H1 (cell line): ENCODE measurements at regions not wholly inside any gene's neighbourhood (a gene's known extent, or its start where the extent isn't known, plus 50 kb on each side); places are given as distances from the start of the nearest gene placed in this dataset.

Experiments
- CTCF ChIA-PET: fragments of 300-600 bp; sonication (Branson Sonifier 250); formaldehyde crosslinking; loops from one replicate; lab custom pipeline; 2021; ENCODE audit not compliant: partially characterized antibody; lab: Charles Lee
- POLR2A ChIA-PET: fragments of 300-600 bp; sonication (Branson Sonifier 250); formaldehyde crosslinking; loops from one replicate; lab custom pipeline; 2021; ENCODE audit warnings: inconsistent platforms; ENCODE audit not compliant: partially characterized antibody; lab: Charles Lee
- DNase-seq, 2 experiments: peaks; one replicate each; pipeline versions ENCODE4 v3.0.0 to v3.0.0-alpha.2; 2010 to 2022; ENCODE audit warnings: low spot score in 2 of 2, low read depth in 1 of 2, mixed read lengths in 1 of 2
- FAIRE-seq: peaks from 2 replicates; lab custom pipeline; 2011; peaks lifted over from hg19 to GRCh38; lab: Jason Lieb, UNC
- H2AFZ ChIP-seq: 2 replicates; pipeline ENCODE4 v1.8.1; 2012; ENCODE audit warnings: low read length, inconsistent platforms
- H2AK5ac ChIP-seq: 2 replicates; pipeline ENCODE4 v1.6.1; 2013; ENCODE audit warnings: low read depth, low read length
- H2BK120ac ChIP-seq: replicated peaks from 2 replicates; pipeline ENCODE3; 2013; ENCODE audit warnings: low read depth, low read length, inconsistent platforms
- H2BK12ac ChIP-seq: 2 replicates; pipeline ENCODE4 v1.6.1; 2013; ENCODE audit warnings: low read depth, low read length
- H2BK15ac ChIP-seq: 2 replicates; pipeline ENCODE4 v1.6.1; 2013; ENCODE audit warnings: low read length
- H2BK20ac ChIP-seq: 2 replicates; pipeline ENCODE4 v1.6.1; 2013; ENCODE audit warnings: low read length
- H2BK5ac ChIP-seq: 2 replicates; pipeline ENCODE4 v1.6.1; 2013; ENCODE audit warnings: low read depth, low read length
- H3K14ac ChIP-seq: 2 replicates; pipeline ENCODE4 v1.6.1; 2013; ENCODE audit warnings: inconsistent platforms; ENCODE audit not compliant: insufficient read length
- H3K18ac ChIP-seq: 2 replicates; pipeline ENCODE4 v1.6.1; 2013; ENCODE audit warnings: low read length; ENCODE audit errors: extremely low read depth
- H3K23ac ChIP-seq: 2 replicates; pipeline ENCODE4 v1.6.1; 2013; ENCODE audit warnings: inconsistent platforms; ENCODE audit not compliant: insufficient read length
- H3K23me2 ChIP-seq: 2 replicates; pipeline ENCODE4 v1.6.1; 2013; ENCODE audit warnings: low read depth, low read length
- H3K27ac ChIP-seq: 2 replicates; pipeline ENCODE4 v1.6.1; 2011; ENCODE audit warnings: low read depth, low read length, inconsistent platforms
- H3K27me3 ChIP-seq, 4 experiments: replicated peaks in 1 of 4; 1 replicate in 1 of 4; 2 replicates in 3 of 4; pipeline versions ENCODE4 v1.6.1 to v1.8.1; 2011 to 2013; ENCODE audit warnings: low read length in 3 of 4, mild to moderate bottlenecking in 3 of 4, inconsistent platforms in 2 of 4, mixed read lengths in 2 of 4, moderate library complexity in 1 of 4; ENCODE audit not compliant: control insufficient read depth in 3 of 4, insufficient read depth in 3 of 4; ENCODE audit errors: extremely low read depth in 1 of 4
- H3K36me3 ChIP-seq, 4 experiments: 2 replicates each; pipeline versions ENCODE4 v1.6.1 to v1.8.1; 2011 to 2013; ENCODE audit warnings: mild to moderate bottlenecking in 4 of 4, low read length in 3 of 4, moderate library complexity in 2 of 4, control low read depth in 1 of 4, inconsistent platforms in 1 of 4; ENCODE audit not compliant: insufficient read depth in 4 of 4, control insufficient read depth in 2 of 4
- H3K4ac ChIP-seq: replicated peaks from 2 replicates; pipeline ENCODE3; 2013; ENCODE audit warnings: low read length, low read depth, mixed read lengths, inconsistent platforms; ENCODE audit not compliant: insufficient read length
- H3K4me1 ChIP-seq, 4 experiments: replicated peaks in 1 of 4; 1 replicate in 1 of 4; 2 replicates in 3 of 4; pipeline versions ENCODE4 v1.6.1 to v1.8.1; 2011 to 2013; ENCODE audit warnings: low read length in 3 of 4, inconsistent platforms in 2 of 4, mixed read lengths in 1 of 4; ENCODE audit not compliant: insufficient read depth in 4 of 4, control insufficient read depth in 3 of 4
- H3K4me2 ChIP-seq, 2 experiments: 2 replicates each; pipeline versions ENCODE4 v1.6.1 to v1.8.1; 2011 to 2013; ENCODE audit warnings: low read depth in 2 of 2, low read length in 2 of 2, control low read depth in 1 of 2, inconsistent platforms in 1 of 2, mild to moderate bottlenecking in 1 of 2; ENCODE audit not compliant: insufficient read depth in 1 of 2
- H3K4me3 ChIP-seq, 4 experiments: fragments of 200-600, 300-600 bp in 1 of 4; sonication (generic), shearing (Covaris generic), sonication (Bioruptor Twin) in 1 of 4; 2 replicates each; pipeline versions ENCODE4 v1.5.1 to v1.8.1; 2011 to 2016; ENCODE audit warnings: low read length in 4 of 4, low read depth in 3 of 4, control low read depth in 2 of 4, inconsistent platforms in 2 of 4, mild to moderate bottlenecking in 2 of 4, mixed read lengths in 1 of 4, moderate library complexity in 1 of 4; ENCODE audit not compliant: insufficient read depth in 2 of 4; ENCODE audit errors: extremely low read depth in 1 of 4
- H3K56ac ChIP-seq: replicated peaks from 2 replicates; pipeline ENCODE3; 2013; ENCODE audit warnings: low read depth, mild to moderate bottlenecking, mixed read lengths, low read length, inconsistent platforms; ENCODE audit not compliant: insufficient read length
- H3K79me1 ChIP-seq: 2 replicates; pipeline ENCODE4 v1.6.1; 2013; ENCODE audit warnings: low read depth, low read length, control low read depth
- H3K79me2 ChIP-seq, 2 experiments: 2 replicates each; pipeline versions ENCODE4 v1.6.1 to v1.8.1; 2012 to 2013; ENCODE audit warnings: low read length in 2 of 2, mild to moderate bottlenecking in 2 of 2, inconsistent platforms in 1 of 2; ENCODE audit not compliant: insufficient read depth in 2 of 2, control insufficient read depth in 1 of 2
- H3K9ac ChIP-seq, 4 experiments: replicated peaks in 1 of 4; 1 replicate in 1 of 4; 2 replicates in 3 of 4; pipeline versions ENCODE4 v1.6.1 to v1.8.1; 2011 to 2013; ENCODE audit warnings: low read depth in 3 of 4, low read length in 3 of 4, control low read depth in 2 of 4, mild to moderate bottlenecking in 2 of 4, moderate library complexity in 2 of 4, inconsistent platforms in 1 of 4; ENCODE audit errors: extremely low read depth in 1 of 4
- H3K9me3 ChIP-seq, 2 experiments: 2 replicates each; pipeline versions ENCODE4 v1.6.1 to v1.8.1; 2012 to 2013; ENCODE audit warnings: mild to moderate bottlenecking in 2 of 2, moderate library complexity in 2 of 2, control low read depth in 1 of 2, inconsistent platforms in 1 of 2, low read depth in 1 of 2, low read length in 1 of 2, mixed read lengths in 1 of 2; ENCODE audit not compliant: insufficient read depth in 2 of 2
- H4K20me1 ChIP-seq, 2 experiments: replicated peaks in 1 of 2; 2 replicates each; pipeline versions ENCODE3 to v1.8.1; 2011 to 2013; ENCODE audit warnings: inconsistent platforms in 2 of 2, low read length in 2 of 2, mild to moderate bottlenecking in 1 of 2; ENCODE audit not compliant: insufficient read depth in 2 of 2, control insufficient read depth in 1 of 2
- H4K5ac ChIP-seq: 2 replicates; pipeline ENCODE4 v1.6.1; 2013; ENCODE audit warnings: low read length, low read depth, mixed read lengths, inconsistent platforms; ENCODE audit not compliant: insufficient read length
- H4K8ac ChIP-seq: 2 replicates; pipeline ENCODE4 v1.8.0; 2013; ENCODE audit warnings: mild to moderate bottlenecking, moderate library complexity, low read length, inconsistent platforms; ENCODE audit not compliant: insufficient read depth; ENCODE audit errors: extremely low read depth
- H4K91ac ChIP-seq: replicated peaks from 2 replicates; pipeline ENCODE3; 2013; ENCODE audit warnings: low read length, mixed read lengths, inconsistent platforms; ENCODE audit not compliant: insufficient read length
- BACH1 ChIP-seq: IDR thresholded peaks from 2 replicates; pipeline ENCODE4 v1.6.1; 2012; ENCODE audit warnings: low read length, improper control_type of control experiment
- CREB1 ChIP-seq: IDR thresholded peaks from 2 replicates; pipeline ENCODE4 v1.6.1; 2012; ENCODE audit warnings: inconsistent platforms
- EZH2 ChIP-seq: fragments of 200-600 bp; sonication (generic); IDR thresholded peaks from 2 replicates; pipeline ENCODE4 v1.7.1; 2012; ENCODE audit warnings: low read depth, mild to moderate bottlenecking, moderate library complexity, low read length, inconsistent platforms; ENCODE audit not compliant: severe bottlenecking
- GABPA ChIP-seq: IDR thresholded peaks from 2 replicates; pipeline ENCODE4 v1.6.1; 2011; ENCODE audit warnings: mild to moderate bottlenecking, low read length, moderate library complexity, borderline replicate concordance; ENCODE audit not compliant: insufficient read depth
- JUND ChIP-seq: IDR thresholded peaks from 2 replicates; pipeline ENCODE4 v1.6.1; 2011; ENCODE audit warnings: mild to moderate bottlenecking, improper control_type of control experiment, low read length
- KDM4A ChIP-seq: IDR thresholded peaks from one replicate; pipeline ENCODE4 v1.7.1; 2012; ENCODE audit warnings: low read depth, mild to moderate bottlenecking, moderate library complexity, low read length, inconsistent platforms; ENCODE audit not compliant: severe bottlenecking
- NANOG ChIP-seq: IDR thresholded peaks from 2 replicates; pipeline ENCODE4 v1.6.1; 2011; ENCODE audit warnings: low read length, low read depth, mild to moderate bottlenecking, inconsistent platforms; ENCODE audit not compliant: insufficient read depth, poor library complexity, severe bottlenecking
- NRF1 ChIP-seq: IDR thresholded peaks from 2 replicates; pipeline ENCODE4 v1.6.1; 2011; ENCODE audit warnings: mild to moderate bottlenecking, low read depth, low read length, improper control_type of control experiment
- POLR2A ChIP-seq, 2 experiments: IDR thresholded peaks; 1 replicate in 1 of 2; 2 replicates in 1 of 2; pipeline ENCODE4 v1.6.1; 2011; ENCODE audit warnings: low read depth in 2 of 2, low read length in 2 of 2, mild to moderate bottlenecking in 2 of 2; ENCODE audit errors: control extremely low read depth in 1 of 2
- SIX5 ChIP-seq: IDR thresholded peaks from 2 replicates; pipeline ENCODE4 v1.6.1; 2011; ENCODE audit warnings: mild to moderate bottlenecking, low read depth, low read length
- SP2 ChIP-seq: IDR thresholded peaks from 2 replicates; pipeline ENCODE4 v1.6.1; 2012; ENCODE audit warnings: mild to moderate bottlenecking, low read length, inconsistent platforms
- SP4 ChIP-seq: IDR thresholded peaks from 2 replicates; pipeline ENCODE4 v1.6.1; 2012; ENCODE audit warnings: low read length, inconsistent platforms
- SRF ChIP-seq: IDR thresholded peaks from 2 replicates; pipeline ENCODE4 v1.6.1; 2011; ENCODE audit warnings: mild to moderate bottlenecking, low read depth, low read length, moderate library complexity
- YY1 ChIP-seq: IDR thresholded peaks from 2 replicates; pipeline ENCODE4 v1.6.1; 2011; ENCODE audit warnings: low read depth, mild to moderate bottlenecking, low read length
- WGBS, 2 experiments: shearing (Covaris generic) in 1 of 2; methylation state at CpG; one replicate each; pipeline versions ENCODE4 v1.1.6 to v1.1.7; 2013 to 2015; ENCODE audit warnings: low lambda C conversion rate in 2 of 2, mixed read lengths in 2 of 2, inconsistent platforms in 1 of 2, low coverage in 1 of 2, missing lambda C conversion rate in 1 of 2; ENCODE audit not compliant: insufficient replicate concordance in 2 of 2, insufficient coverage in 1 of 2, insufficient read length in 1 of 2; ENCODE audit errors: extremely low coverage in 1 of 2, missing lambda C conversion rate in 1 of 2; 5-methylcytosine and 5-hydroxymethylcytosine counted together
- TF ChIP-seq, protein P1 (sequence below): IDR thresholded peaks from 2 replicates; pipeline ENCODE4 v1.6.1; 2012; ENCODE audit warnings: low read length, inconsistent platforms

DNA sequence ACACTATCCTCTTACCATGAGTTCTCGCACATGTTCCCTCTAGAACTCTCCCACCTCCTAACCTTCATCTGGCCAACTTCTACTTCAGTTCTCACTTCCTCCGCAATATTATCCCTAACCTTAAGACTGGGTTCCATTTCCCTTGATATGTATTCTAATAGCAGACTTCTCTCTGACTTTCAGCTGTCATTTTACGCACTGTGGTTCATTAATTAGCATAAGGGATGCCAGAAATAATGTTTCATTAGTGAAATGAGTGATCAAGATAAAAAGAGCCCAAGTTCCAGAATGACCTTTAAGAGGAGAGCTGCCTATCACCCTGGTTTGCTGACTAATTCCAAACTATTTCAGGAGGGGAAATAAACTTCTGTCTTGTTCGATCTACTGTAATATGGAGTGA is 108.6 kb upstream of the CCDC150 start:
- H3K56ac ChIP-seq: no peak overlapping the region
- peaks cover 0 to 3% (median 0%) of the 10 kb centered on the region in 4 experiments; a peak in 1 of 7 replicates for H3K4me1 ChIP-seq
- H2BK12ac ChIP-seq: no peak overlapping the region
- H3K9ac ChIP-seq: no peak overlapping the region
- H4K20me1 ChIP-seq: no peaks in the 10 kb centered on the region
- H4K91ac ChIP-seq: no peak overlapping the region
- H2AFZ ChIP-seq: no peak overlapping the region
- H4K5ac ChIP-seq: no peak overlapping the region
- H3K23ac ChIP-seq: no peak overlapping the region
- no peaks in the 10 kb centered on the region for H3K9me3 ChIP-seq
- no peak overlapping the region for H2AK5ac ChIP-seq
- DNase-seq (no peak), FAIRE-seq (no peak)
- ChIA-PET CTCF (interaction anchor here (0.8 kb wide), 1 partner anchor 13 kb away, joined by 3 read pairs; no protein-coding TSS in a partner anchor), POLR2A (no interaction called here)
- H2BK5ac ChIP-seq: no peak overlapping the region
- no peaks in the 10 kb centered on the region for H3K36me3 ChIP-seq
- no peak overlapping the region for H3K14ac ChIP-seq
- H3K79me1 ChIP-seq: no peaks in the 10 kb centered on the region
- no peak overlapping the region for H3K18ac ChIP-seq
- no peak overlapping the region for H4K8ac ChIP-seq
- no peak overlapping the region for H2BK15ac ChIP-seq
- no peaks in the 10 kb centered on the region for H3K23me2 ChIP-seq
- no peak overlapping the region for H2BK20ac ChIP-seq
- 92% methylated on average over 4 of the region's 4 CpGs; no CpG with 5 or more reads in 1 of the 2 experiments for WGBS, 2 experiments
- H3K4ac ChIP-seq: no peak overlapping the region
- no peaks in the 10 kb centered on the region for H3K79me2 ChIP-seq
- no peaks in the 10 kb centered on the region for H3K27me3 ChIP-seq
- H2BK120ac ChIP-seq: no peak overlapping the region
- H3K4me3 ChIP-seq: no peak overlapping the region
- H3K27ac ChIP-seq: no peak overlapping the region
- H3K4me2 ChIP-seq: no peak overlapping the region
- TF ChIP-seq GABPA (no peak), SP2 (no peak), NRF1 (no peak), SP4 (no peak), SIX5 (no peak), POLR2A (IDR thresholded peaks at IDR 0.05; ENCODE audit: control extremely low read depth in 1 of 2, low read depth in 2 of 2, low read length in 2 of 2) (no peak), KDM4A (no peak), CREB1 (no peak), NANOG (no peak), EZH2 (no peak), YY1 (no peak), BACH1 (no peak), JUND (no peak), SRF (no peak)
- TF ChIP-seq, protein P1, sequence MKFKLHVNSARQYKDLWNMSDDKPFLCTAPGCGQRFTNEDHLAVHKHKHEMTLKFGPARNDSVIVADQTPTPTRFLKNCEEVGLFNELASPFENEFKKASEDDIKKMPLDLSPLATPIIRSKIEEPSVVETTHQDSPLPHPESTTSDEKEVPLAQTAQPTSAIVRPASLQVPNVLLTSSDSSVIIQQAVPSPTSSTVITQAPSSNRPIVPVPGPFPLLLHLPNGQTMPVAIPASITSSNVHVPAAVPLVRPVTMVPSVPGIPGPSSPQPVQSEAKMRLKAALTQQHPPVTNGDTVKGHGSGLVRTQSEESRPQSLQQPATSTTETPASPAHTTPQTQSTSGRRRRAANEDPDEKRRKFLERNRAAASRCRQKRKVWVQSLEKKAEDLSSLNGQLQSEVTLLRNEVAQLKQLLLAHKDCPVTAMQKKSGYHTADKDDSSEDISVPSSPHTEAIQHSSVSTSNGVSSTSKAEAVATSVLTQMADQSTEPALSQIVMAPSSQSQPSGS: no peak
